ENCODE measurements at regions not wholly inside any gene's neighbourhood (a gene's known extent, or its start where the extent isn't known, plus 50 kb on each side); places are given as distances from the start of the nearest gene placed in this dataset.

DNA sequence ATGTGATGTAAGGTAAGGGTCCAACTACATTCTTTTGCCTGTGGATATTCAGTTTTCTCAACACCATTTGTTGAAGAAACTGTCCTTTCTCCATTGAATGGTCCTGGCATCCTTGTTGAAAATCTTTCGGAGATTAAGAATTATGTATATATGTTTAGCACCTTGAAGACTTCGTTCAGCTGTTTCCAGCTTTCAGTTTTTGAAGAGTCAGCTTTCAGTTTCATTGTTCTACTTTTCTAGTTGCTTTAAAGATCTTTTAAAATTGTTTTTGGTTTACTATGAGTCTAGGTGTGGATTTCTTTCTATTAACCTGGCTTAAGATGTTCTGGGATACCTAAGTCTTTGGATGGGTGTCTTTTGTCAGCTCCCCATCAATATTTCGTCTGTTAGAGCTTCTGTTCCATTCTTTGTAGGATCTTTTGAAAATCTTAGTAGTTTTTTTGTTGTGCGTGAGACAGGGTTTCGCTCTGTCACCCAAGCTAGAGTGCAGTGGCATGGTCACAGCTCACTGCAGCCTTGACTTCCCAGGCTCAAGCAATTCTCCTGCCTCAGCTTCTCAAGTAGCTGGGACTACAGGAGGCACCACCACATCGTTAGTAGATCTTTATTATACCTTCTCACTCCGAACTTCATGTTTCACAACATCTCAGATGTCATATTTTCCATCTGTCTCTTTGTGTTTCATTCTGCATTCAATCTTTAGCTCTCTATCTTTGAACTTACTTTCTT lies 353.5 kb upstream of the B3GALT2 start:
- H3K36me3 Mint-ChIP-seq = peaks cover 0 to 8% (median 2%) of the 10 kb centered on the region in 3 donors
- POLR2A ChIA-PET = interaction anchor here (0.9 to 1.6 kb wide), 4 partner anchors 9 to 63 kb away, joined by 3 to 5 read pairs (median 3); no protein-coding TSS in a partner anchor
- CTCF ChIA-PET = interaction anchor here (0.8 to 1.6 kb wide), 7 partner anchors 14 to 84 kb away, joined by 3 to 5 read pairs (median 4); no protein-coding TSS in a partner anchor
- H3K27me3 ChIP-seq (ENCODE audit: insufficient read depth, low read length, poor library complexity, severe bottlenecking) = no peaks in the 10 kb centered on the region
- no peaks in the 10 kb centered on the region for H3K9me3 ChIP-seq (ENCODE audit: low read length)
- H3K27ac Mint-ChIP-seq = peak overlapping the region; percentile 87 to 97 (median 94)
- H3K27ac ChIP-seq (ENCODE audit: low read depth, low read length) = peak overlapping the region; percentile 17
- H3K4me1 ChIP-seq (ENCODE audit: insufficient read depth, low read length) = peaks cover 46% of the 10 kb centered on the region
- no peaks in the 10 kb centered on the region for H3K36me3 ChIP-seq (ENCODE audit: insufficient read depth, low read length)
- no peak for DNase-seq
- peak overlapping the region; percentile 67 to 88 (median 85) for H3K4me3 Mint-ChIP-seq
- peaks cover 58 to 68% (median 66%) of the 10 kb centered on the region in 3 donors for H3K4me1 Mint-ChIP-seq
- H3K27me3 Mint-ChIP-seq = peaks cover 0 to 3% of the 10 kb centered on the region in 2 donors
- H3K4me3 ChIP-seq (ENCODE audit: low read length) = peak overlapping the region; percentile 25
- no peaks in the 10 kb centered on the region for H3K9me3 Mint-ChIP-seq

DNA sequence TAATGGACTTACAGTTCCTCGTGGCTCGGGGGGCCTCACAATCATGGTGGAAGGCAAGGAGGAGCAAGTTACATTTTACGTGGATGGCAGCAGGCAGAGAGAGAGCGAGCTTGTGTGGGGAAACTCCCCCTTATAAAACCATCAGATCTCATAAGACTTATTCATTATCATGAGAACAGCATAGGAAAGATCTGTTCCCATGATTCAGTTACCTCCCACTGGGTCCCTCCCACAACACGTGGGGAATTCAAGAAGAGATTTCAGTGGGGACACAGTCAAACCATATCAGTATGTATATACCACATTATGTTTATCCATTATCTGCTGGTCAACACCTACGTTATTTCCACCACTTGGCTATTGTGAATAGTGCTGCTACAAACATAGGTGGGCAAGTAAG lies 352.3 kb upstream of the B3GALT2 start:
- peak overlapping the region; percentile 1 to 62 (median 35) for H3K4me3 Mint-ChIP-seq
- Histone ChIP-seq H3K36me3 (ENCODE audit: insufficient read depth, low read length) (no peaks in the 10 kb centered on the region), H3K9me3 (ENCODE audit: low read length) (no peaks in the 10 kb centered on the region), H3K4me3 (ENCODE audit: low read length) (no peak overlapping the region), H3K4me1 (ENCODE audit: insufficient read depth, low read length) (peaks cover 46% of the 10 kb centered on the region), H3K27me3 (ENCODE audit: insufficient read depth, low read length, poor library complexity, severe bottlenecking) (no peaks in the 10 kb centered on the region), H3K27ac (ENCODE audit: low read depth, low read length) (no peak overlapping the region)
- no peak for DNase-seq
- peaks cover 0 to 7% (median 0%) of the 10 kb centered on the region in 3 donors for H3K36me3 Mint-ChIP-seq
- peaks cover 0 to 3% of the 10 kb centered on the region in 2 donors for H3K27me3 Mint-ChIP-seq
- ChIA-PET CTCF (no interaction called here), POLR2A (no interaction called here)
- no peaks in the 10 kb centered on the region for H3K9me3 Mint-ChIP-seq
- H3K4me1 Mint-ChIP-seq = peaks cover 54 to 66% (median 65%) of the 10 kb centered on the region in 3 donors
- H3K27ac Mint-ChIP-seq = peak overlapping the region; percentile 27 to 97 (median 88)

DNA sequence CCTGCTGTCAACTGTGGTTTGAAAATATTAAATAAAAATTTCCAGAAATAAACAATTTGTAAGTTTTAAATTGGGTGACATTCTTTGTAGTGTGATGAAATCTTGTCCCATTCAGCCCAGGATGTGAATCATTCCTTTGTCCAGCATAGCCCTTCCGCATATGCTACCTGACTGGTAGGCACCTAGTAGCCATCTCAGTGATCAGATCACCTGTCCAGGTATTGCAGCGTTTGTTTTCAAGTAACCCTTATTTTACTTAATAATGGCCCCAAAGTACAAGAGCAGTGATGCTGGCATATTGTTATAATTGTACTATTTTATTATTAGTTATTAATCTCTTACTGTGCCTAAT lies 351.6 kb upstream of the B3GALT2 start:
- Mint-ChIP-seq H3K27me3 (peaks cover 0 to 3% of the 10 kb centered on the region in 2 donors), H3K27ac (peak overlapping the region in 7 of 8 donors; percentile 51 to 92 (median 87)), H3K4me1 (peaks cover 54 to 65% (median 63%) of the 10 kb centered on the region in 3 donors), H3K4me3 (peak overlapping the region; percentile 72 to 89 (median 80)), H3K36me3 (peaks cover 0 to 9% (median 0%) of the 10 kb centered on the region in 3 donors), H3K9me3 (no peaks in the 10 kb centered on the region)
- Histone ChIP-seq H3K27ac (ENCODE audit: low read depth, low read length) (no peak overlapping the region), H3K9me3 (ENCODE audit: low read length) (no peaks in the 10 kb centered on the region), H3K27me3 (ENCODE audit: insufficient read depth, low read length, poor library complexity, severe bottlenecking) (no peaks in the 10 kb centered on the region), H3K4me1 (ENCODE audit: insufficient read depth, low read length) (peaks cover 46% of the 10 kb centered on the region), H3K36me3 (ENCODE audit: insufficient read depth, low read length) (no peaks in the 10 kb centered on the region), H3K4me3 (ENCODE audit: low read length) (no peak overlapping the region)
- CTCF ChIA-PET = no interaction called here
- no peak for DNase-seq
- POLR2A ChIA-PET = no interaction called here

DNA sequence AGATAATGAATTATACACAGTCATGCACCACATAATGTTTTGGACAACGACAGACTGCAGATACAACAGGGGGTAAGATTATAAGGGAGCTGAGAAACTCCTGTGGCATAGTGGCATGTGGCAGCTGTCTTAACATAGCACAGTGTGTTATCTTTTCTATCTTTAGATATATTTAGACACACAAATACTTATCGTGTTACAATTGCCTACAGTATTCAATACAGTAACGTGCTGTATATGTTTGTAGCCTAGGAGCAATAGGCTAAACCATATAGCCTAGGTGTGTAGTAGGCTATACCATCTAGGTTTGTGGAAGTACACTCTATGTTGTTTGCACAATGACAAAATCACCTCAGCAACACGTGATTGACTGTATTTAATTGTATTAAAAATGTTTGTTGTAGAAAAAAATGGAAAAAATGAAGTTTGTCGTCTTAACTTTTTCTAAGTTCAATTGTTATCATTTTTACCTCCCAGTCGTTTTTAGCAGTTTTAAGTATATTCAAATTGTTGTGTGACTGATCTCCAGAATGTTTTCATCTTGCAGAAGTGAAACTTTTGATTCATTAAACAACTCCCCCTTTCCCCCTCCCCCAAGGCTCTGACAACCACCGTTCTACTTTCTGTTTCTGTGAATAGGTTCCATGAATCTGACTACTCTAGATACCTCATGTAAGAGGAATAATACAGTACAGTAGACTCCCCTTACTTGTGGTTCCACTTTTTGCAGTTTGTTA lies 351.0 kb upstream of the B3GALT2 start:
- Histone ChIP-seq H3K27me3 (ENCODE audit: insufficient read depth, low read length, poor library complexity, severe bottlenecking) (no peaks in the 10 kb centered on the region), H3K4me1 (ENCODE audit: insufficient read depth, low read length) (peaks cover 41% of the 10 kb centered on the region), H3K9me3 (ENCODE audit: low read length) (no peaks in the 10 kb centered on the region), H3K4me3 (ENCODE audit: low read length) (peak overlapping the region; percentile 9), H3K36me3 (ENCODE audit: insufficient read depth, low read length) (no peaks in the 10 kb centered on the region), H3K27ac (ENCODE audit: low read depth, low read length) (no peak overlapping the region)
- no peaks in the 10 kb centered on the region for H3K9me3 Mint-ChIP-seq
- H3K4me3 Mint-ChIP-seq = peak overlapping the region; percentile 72 to 89 (median 80)
- ChIA-PET POLR2A (no interaction called here), CTCF (interaction anchor here (1.2 kb wide), 1 partner anchor 122 kb away, joined by 3 read pairs; no protein-coding TSS in a partner anchor)
- peaks cover 0 to 11% (median 0%) of the 10 kb centered on the region in 3 donors for H3K36me3 Mint-ChIP-seq
- peaks cover 0 to 3% of the 10 kb centered on the region in 2 donors for H3K27me3 Mint-ChIP-seq
- peak overlapping the region; percentile 51 to 92 (median 86) for H3K27ac Mint-ChIP-seq
- DNase-seq = peak in 2 of 5 donors; percentile 46 to 64
- H3K4me1 Mint-ChIP-seq = peaks cover 48 to 60% (median 57%) of the 10 kb centered on the region in 3 donors

DNA sequence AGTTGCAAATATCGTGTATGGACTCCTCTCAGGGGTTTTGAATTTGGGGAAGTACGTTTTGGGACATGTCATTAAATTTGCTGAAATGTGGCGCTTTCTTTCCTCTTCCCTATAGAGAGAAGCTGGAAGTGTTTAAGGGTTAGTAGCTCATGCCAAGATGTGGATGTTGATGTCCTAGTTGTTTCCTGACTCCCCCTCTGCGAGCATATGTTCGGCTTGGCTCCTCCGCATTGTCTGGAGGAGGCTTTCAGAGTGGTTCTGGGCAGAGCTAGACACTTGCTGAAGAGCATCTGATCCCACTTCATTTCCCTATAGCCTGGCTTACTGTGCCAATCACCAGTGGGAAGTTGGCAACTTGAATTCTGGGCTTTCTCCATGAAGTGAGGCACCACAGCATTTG lies 347.4 kb upstream of the B3GALT2 start:
- POLR2A ChIA-PET = no interaction called here
- CTCF ChIA-PET = interaction anchor here (0.8 kb wide), 1 partner anchor 11 kb away, joined by 3 read pairs; no protein-coding TSS in a partner anchor
- no peaks in the 10 kb centered on the region for H3K27me3 ChIP-seq (ENCODE audit: insufficient read depth, low read length, poor library complexity, severe bottlenecking)
- Mint-ChIP-seq H3K9me3 (peaks cover 0 to 5% (median 0%) of the 10 kb centered on the region in 5 donors), H3K27ac (no peak overlapping the region), H3K27me3 (peaks cover 0 to 3% of the 10 kb centered on the region in 2 donors), H3K4me1 (peaks cover 16 to 24% (median 23%) of the 10 kb centered on the region in 3 donors), H3K36me3 (peaks cover 0 to 33% (median 2%) of the 10 kb centered on the region in 3 donors), H3K4me3 (no peak overlapping the region)
- DNase-seq = no peak
- H3K4me1 ChIP-seq (ENCODE audit: insufficient read depth, low read length) = peaks cover 18% of the 10 kb centered on the region
- H3K4me3 ChIP-seq (ENCODE audit: low read length) = no peak overlapping the region
- H3K27ac ChIP-seq (ENCODE audit: low read depth, low read length) = no peak overlapping the region
- H3K9me3 ChIP-seq (ENCODE audit: low read length) = no peaks in the 10 kb centered on the region
- H3K36me3 ChIP-seq (ENCODE audit: insufficient read depth, low read length) = no peaks in the 10 kb centered on the region

DNA sequence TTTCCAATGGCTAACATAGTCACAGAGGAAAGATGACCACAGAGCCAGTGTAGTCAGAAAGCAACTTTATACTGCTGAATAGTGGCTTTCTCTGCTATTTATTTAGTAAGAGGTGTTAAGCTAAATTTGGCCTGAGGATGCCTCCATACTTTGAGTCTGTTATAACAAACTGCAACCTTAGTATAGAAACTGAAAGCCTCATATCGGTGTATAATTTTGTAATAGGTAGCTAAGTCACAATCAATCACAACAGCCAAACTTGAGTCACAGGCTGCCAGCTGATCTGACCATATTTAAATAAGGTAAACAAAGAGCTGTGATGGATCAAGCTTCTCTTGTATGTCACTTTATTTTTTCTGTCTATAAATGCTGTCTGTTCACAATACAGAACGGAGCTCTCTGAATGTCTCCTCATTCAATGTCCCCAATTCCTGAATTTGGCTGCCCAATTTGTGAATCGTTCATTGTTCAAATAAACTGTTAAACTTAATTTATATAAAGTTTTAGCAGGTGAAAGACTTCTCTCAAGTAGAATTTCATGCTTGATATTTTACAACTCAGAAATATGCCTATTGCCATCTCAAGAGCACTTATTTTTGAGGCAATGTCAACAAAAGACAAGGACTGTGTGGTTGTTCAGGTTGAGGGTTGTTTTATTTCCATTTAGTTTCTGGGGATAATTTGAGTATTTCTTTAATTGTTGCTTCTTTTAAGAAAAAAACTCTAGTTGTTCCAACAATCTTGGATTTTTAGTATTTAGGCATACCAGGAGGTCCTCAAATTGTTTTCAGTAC lies 339.7 kb upstream of the B3GALT2 start:
- POLR2A ChIA-PET = no interaction called here

DNA sequence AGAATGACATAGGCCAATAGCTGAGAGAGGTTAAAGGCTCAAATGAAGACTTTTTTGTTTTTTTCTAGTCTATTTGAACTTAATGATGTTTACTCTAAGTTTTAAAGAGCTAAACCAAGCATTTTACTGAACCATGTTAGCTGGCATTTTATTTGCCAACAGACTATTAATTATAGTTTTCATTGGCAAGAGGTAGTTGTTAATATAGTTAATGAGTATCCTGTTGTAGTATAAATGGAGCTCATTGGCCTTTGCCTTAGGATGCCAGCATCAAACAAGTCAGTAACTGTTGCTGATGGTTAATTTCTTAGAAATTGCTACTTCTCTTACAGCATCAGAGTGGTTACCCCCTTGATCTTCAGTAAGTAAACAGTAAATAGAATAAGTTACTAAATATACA lies 339.0 kb upstream of the B3GALT2 start:
- H3K4me1 ChIP-seq (ENCODE audit: insufficient read depth, low read length) = no peaks in the 10 kb centered on the region
- ChIA-PET POLR2A (interaction anchor here (0.5 kb wide), 1 partner anchor 400 kb away, joined by 3 read pairs; no protein-coding TSS in a partner anchor), CTCF (interaction anchor here (1.0 to 1.7 kb wide), 2 partner anchors 10 to 15 kb away, joined by 3 to 5 read pairs; no protein-coding TSS in a partner anchor)
- no peaks in the 10 kb centered on the region for H3K27me3 Mint-ChIP-seq
- H3K36me3 ChIP-seq (ENCODE audit: insufficient read depth, low read length) = no peaks in the 10 kb centered on the region
- peak overlapping the region in 1 of 7 donors; percentile 26 for H3K4me3 Mint-ChIP-seq
- H3K27ac Mint-ChIP-seq = peak overlapping the region in 5 of 8 donors; percentile 6 to 85 (median 43)
- no peaks in the 10 kb centered on the region for H3K27me3 ChIP-seq (ENCODE audit: insufficient read depth, low read length, poor library complexity, severe bottlenecking)
- no peak for DNase-seq
- peaks cover 0 to 4% (median 0%) of the 10 kb centered on the region in 5 donors for H3K9me3 Mint-ChIP-seq
- peaks cover 0 to 33% (median 3%) of the 10 kb centered on the region in 3 donors for H3K36me3 Mint-ChIP-seq
- H3K4me3 ChIP-seq (ENCODE audit: low read length) = no peak overlapping the region
- peaks cover 0 to 7% (median 5%) of the 10 kb centered on the region in 3 donors for H3K4me1 Mint-ChIP-seq
- H3K27ac ChIP-seq (ENCODE audit: low read depth, low read length) = no peak overlapping the region
- H3K9me3 ChIP-seq (ENCODE audit: low read length) = no peaks in the 10 kb centered on the region

More for the DNA sequence above, 339.7 kb upstream of the B3GALT2 start:
- Mint-ChIP-seq H3K27me3 (no peaks in the 10 kb centered on the region), H3K4me1 (peaks cover 0 to 7% (median 5%) of the 10 kb centered on the region in 3 donors), H3K9me3 (peaks cover 0 to 5% (median 0%) of the 10 kb centered on the region in 5 donors), H3K36me3 (peaks cover 0 to 35% (median 2%) of the 10 kb centered on the region in 3 donors), H3K4me3 (peak overlapping the region in 2 of 7 donors; percentile 21 to 26), H3K27ac (peak overlapping the region in 3 of 8 donors; percentile 42 to 54 (median 43))
- no peak overlapping the region for H3K4me3 ChIP-seq (ENCODE audit: low read length)
- no peaks in the 10 kb centered on the region for H3K36me3 ChIP-seq (ENCODE audit: insufficient read depth, low read length)
- H3K27me3 ChIP-seq (ENCODE audit: insufficient read depth, low read length, poor library complexity, severe bottlenecking) = no peaks in the 10 kb centered on the region
- no peaks in the 10 kb centered on the region for H3K9me3 ChIP-seq (ENCODE audit: low read length)
- no peak for DNase-seq
- no peak overlapping the region for H3K27ac ChIP-seq (ENCODE audit: low read depth, low read length)
- CTCF ChIA-PET = interaction anchor here (1.7 kb wide), 1 partner anchor 14 kb away, joined by 5 read pairs; no protein-coding TSS in a partner anchor
- H3K4me1 ChIP-seq (ENCODE audit: insufficient read depth, low read length) = no peaks in the 10 kb centered on the region
